ENCODE measurements at regions not wholly inside any gene's neighbourhood (a gene's known extent, or its start where the extent isn't known, plus 50 kb on each side); places are given as distances from the start of the nearest gene placed in this dataset.

DNA sequence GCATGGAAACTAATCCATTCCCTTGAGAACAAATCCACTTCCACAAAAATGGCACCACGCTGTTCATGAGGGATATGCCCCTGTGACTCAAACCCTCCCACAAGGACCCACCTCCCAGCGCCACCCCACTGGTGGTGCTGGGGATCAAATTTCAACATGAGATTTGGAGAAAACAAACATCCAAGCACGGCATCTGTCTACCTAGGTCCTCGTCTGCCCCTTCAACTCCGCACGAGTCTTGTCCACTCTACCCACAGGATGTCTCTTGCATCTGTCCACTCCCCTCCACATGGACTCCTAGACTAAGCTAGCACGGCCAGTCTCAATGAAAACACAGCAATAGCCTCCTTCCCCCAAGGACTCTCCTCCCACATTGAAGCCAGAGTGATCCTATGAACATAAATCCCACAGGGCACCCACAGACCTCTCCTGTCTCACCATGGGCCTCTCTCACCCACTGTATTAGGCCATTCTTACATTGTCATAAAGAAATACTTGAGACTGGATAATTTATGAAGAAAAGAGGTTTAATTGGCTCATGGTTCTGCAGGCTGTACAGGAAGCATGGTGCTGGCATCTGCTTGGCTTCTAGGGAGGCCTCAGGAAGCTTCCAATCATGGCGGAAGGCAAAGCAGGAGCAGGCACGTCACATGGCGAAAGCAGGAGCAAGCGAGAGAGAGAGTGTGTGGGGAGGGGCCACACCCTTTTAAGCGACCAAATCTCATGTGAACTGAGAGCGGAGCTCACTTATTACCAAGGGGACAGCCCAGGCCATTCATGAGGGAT lies 101.4 kb downstream of the TOMM20 start:
- DNase-seq (ENCODE audit: low spot score), result no peak

DNA sequence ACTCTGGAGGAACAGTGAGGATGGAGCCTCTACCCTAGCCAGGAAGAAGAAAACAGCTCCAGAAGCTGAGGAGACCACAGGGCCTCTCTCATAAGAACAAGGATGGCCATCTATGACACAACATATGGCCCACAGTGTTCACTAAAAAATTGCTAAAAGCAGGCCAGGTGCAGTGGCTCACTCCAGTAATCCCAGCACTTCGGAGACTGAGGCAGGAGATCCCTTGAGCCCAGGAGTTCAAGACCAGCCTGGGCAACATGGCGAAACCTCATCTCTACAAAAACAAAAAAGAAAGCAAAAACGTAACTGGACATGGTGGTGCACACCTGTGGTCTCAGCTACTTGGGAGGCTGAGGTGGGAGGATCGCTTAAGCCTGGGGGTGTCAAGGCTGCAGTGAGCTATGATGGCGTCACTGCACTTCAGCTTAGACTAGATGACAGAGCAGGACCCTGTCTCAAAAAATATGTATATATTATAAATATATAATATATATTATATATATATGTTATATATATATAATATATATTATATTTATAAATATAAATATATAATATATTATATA lies 103.1 kb downstream of the TOMM20 start:
- DNase-seq (ENCODE audit: low spot score), result no peak

DNA sequence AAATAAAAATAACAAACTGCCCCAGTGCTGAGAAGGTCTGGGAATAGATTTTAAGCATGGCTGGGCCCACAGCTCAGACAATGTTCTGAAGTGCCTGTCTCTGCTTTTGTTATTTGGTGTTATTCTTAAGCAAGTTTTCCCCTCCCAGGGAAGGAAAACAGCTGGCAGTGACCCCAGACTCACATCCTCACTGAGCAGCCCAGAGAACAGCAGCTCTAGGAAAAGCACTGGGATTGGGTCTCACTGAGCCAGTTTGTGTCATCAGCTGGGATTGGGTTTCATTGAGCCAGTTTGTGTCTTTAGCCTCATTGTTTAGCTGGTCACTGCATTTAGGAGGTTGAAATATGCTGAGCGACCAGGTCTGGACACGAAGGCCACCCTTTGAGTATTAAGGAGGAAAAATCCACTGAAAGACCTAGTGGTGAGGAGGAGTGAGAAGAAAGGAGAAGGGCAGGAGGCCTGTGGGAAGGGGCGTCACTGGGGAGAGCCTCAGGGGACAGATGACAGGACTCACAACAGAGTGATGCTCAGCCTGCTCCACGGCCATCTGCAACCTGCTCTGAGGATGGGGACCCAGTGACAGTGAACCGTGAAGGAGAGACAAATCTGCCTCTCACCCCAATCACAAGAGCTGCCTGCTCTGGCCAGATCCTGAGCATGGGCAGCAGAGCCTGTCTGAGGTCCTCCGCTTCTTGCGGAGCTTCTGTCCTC lies 103.8 kb downstream of the TOMM20 start:
- DNase-seq (ENCODE audit: low spot score), result no peak

DNA sequence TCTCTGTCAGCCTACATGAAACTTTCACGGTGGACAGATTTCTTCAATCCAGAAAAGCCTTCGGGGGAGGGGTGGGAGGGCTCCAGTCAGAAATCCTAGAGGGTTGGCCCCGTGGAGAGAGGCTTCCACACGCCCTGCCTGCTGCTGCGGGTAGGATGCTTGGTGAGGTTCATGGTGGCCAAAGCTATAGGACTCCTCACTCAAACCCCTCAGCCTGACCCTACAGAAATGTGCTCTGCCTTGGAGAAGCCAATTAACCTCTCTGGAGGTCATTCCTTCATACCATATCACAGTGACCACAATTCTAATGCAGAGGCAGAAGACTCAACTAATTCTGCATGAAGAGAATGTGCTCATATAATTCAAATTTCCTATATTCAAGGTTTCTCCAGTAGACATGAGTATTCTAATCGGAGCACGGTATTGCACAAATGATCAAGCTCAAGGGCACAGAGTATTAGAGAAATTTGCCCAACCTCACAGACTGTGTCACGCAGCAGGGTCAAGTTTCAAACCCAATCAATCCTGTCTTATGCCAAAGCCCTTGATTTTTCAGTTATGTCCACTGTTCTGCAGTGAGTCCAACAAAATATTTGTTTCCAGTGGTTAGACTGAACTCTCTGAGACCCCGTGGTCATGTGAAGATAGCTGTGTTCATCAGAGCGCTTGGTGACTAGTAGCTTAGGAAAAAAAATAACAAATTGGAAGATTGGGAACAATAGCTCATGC lies 104.8 kb downstream of the TOMM20 start:
- no peak for DNase-seq (ENCODE audit: low spot score)

DNA sequence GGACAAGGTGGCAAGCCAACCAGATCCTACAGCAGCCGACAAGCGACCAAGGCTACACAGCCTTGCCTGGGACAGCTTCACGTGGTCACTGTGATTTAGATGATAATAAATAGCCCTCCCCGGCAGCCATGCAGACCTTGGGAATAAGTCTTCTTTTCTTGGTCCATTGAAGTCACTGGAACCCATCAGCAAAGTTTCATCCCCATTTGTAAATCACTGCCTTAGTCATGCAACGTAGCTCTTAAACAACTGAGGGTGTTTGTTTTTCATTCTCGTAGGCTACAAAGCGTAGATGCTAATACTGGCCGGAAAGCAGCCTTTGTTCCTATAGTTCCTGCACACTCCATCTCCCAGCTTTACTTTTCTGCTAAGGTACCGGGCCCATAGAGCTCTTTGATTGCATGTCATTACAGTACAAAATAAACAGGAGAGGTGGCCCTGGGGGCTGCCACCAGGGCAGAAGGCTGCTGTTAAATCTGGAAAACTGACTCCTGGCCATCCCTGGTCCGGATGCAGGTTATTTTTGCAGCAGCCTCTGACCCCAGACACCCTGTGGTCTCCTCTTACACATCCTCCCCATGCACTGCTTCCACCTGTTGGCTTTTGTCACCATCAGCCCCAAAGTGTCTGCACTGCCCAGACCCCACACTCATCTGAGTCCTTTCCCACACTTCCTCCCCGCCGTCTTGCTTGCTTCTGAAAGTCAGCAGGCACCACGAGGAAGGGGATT lies 105.5 kb downstream of the TOMM20 start:
- DNase-seq (ENCODE audit: low spot score), result no peak

DNA sequence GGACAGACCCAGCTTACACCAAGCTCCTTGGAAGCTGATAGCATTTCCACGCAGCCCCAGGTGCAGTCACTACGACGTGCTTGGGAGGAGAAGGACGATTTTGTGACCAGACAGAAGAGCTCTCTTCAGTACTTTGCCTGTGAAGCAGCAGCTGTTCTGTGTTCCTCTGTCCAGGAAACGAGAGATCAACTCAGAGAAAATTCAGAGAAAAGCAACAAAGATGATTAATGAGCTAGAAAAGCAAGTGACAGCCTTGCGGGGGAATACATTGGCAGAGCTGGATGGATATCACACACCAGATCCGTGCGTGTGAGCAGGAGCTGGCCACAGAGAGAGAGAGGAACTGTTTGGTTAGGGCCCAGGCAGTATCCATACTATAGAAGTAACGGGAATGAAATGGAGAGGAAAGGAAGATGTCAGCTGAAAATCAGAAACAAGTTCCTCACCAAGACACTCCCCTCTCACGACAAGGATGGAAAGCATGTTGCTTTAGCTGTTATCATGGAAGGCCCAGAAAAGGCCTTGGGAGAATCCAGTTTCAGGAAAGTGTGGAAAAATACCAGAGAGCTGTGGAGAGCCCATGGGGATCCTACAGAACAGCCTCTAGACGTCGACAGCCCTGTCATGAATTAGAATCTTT lies 106.2 kb downstream of the TOMM20 start:
- DNase-seq (ENCODE audit: low spot score), result peak; percentile 43

DNA sequence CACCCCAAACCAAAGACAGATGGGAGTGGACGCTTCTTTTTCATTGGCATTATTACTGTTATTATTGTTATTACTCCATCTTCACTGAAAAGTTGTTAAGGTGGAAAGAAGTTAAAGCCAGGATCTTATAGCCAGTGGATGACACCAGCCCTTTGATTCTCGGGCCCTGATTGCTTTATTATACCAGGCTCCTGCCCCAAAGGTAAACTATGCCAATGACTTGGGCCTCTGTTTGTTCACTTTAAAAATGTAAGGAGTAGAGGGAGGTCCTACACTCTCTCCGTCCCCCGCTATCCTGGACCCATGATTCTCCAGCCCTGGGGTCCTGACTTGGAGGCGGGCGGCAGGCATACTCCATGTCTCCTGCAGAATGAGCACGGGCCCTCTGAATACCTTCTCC lies 106.8 kb downstream of the TOMM20 start:
- DNase-seq (ENCODE audit: low spot score), result no peak

DNA sequence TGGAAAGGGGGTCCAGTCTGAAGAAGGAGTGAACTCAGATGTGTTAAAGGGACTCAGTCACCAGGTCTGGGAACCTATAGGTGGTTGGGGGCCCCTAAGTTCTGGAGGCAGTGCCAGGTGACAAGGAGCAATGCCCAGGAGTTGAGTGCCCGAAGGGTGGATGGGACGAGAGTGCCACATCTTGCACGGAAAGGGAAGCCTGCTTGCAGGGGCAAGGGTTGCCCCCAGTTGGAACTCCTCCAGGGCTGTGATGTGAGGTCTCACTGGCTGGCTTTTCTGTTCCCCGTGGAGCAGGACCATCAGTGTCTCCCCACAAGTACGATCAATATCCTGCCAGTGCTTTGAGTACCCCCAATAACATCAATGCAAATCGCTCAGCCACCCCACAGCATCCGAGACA lies 107.3 kb downstream of the TOMM20 start:
- DNase-seq (ENCODE audit: low spot score), result no peak

DNA sequence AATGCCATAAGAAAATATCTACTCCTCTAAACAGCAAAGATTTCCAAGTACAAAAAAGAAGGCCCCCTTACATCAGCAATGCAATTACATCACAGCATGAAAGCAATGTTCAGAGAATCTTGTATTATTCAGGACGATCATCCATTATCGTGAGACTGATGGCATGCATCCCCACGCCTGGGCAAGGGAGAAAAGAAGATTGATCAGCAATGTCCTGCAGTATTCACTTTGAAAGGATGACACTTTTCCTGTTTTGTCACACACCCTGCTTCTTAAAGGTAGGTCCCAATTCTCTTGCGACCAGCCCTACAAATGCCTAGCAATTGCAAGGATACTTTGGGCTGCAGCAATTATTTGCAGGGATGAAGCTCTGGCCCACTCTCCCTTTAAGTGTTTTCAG lies 108.7 kb downstream of the TOMM20 start:
- no peak for DNase-seq (ENCODE audit: low spot score)

DNA sequence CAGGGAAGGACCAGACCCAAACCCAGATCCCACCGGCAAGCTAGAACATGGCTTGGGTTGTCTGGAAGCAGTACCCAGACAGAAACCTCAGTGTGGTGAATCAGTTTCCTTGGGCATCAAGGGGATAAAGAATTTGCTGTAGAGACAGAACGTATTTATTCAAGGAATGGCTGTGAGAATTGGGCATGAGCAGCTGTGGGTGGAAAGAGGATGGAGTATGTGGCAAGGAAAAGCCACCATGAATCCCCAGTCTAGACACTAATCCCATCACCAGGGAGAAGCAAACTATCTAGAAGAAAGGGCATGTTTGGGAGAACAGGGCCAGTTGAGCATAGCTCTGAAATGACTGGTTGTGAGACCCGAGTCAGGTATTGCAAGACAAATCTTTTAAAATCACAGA lies 109.2 kb downstream of the TOMM20 start:
- DNase-seq (ENCODE audit: low spot score), result no peak

DNA sequence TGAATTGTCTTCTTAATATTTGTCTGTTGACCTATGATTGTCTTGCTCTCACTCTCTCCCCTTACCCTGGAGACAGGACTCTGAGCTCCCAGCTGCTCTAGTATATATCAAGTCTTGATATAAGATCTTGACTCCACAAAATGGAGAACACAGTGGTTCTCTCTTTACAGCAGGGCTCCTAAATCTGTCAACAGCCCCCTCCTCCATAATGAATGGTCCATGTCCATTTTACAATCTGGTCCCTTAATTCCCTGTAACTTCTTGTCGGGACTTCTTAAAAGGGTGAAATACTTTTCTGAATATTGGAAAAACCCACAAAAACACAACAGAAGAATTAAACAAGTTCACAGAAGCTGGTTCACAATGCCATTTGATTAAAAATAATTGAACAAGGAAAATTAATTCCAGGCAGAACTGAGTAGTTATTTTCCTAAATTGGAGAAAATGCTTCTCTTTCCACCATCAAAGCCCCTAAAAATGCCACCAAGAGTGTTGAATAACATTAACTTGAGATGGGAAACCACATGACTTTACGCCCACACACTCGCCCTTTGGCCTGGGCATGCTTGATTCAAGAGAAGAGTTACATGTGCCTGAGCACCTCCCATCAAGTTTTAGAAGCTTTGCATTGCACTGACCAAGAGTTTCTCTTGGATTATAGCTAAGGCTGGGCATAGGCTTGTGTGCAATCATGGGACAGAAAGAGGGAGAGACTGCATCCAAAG lies 109.8 kb downstream of the TOMM20 start:
- DNase-seq (ENCODE audit: low spot score), result no peak

DNA sequence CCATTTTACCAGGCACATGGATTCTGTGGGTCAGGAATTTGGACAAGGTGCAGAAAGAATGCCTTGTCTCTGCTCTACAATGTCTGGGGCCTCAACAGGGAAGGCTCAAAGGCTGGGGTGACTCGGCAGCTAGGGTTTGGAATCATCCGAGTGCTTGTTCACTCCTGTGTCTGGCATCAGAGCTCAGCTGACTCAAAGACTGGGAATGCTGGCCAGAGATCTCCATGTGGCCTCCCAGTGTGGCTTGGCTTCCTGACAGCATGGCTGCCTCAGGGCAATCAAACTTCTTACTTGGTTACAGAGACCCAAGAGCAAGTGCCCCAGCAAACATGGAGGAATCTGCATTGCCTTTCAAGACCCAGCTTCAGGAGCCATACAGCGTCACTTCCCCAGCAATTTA lies 110.5 kb downstream of the TOMM20 start:
- no peak for DNase-seq (ENCODE audit: low spot score)

DNA sequence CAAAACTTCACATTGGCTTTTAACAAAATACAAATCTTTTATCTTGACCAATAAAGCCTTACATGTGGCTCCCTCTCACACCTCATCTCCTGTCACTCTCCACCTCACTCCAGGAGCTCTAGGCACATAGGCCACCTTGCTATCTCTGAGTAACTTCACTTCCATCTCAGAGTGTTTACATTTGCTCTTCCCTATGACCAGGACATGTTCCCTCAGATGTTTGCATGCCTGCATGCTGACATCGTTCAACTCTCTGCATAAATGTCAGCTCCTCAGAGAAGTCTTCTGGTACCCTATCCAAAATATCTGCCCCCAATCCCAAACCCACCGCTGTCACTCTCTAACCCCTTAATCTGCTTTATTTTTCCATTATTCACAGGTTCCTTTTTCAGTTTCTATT lies 110.9 kb downstream of the TOMM20 start:
- DNase-seq (ENCODE audit: low spot score), result no peak

DNA sequence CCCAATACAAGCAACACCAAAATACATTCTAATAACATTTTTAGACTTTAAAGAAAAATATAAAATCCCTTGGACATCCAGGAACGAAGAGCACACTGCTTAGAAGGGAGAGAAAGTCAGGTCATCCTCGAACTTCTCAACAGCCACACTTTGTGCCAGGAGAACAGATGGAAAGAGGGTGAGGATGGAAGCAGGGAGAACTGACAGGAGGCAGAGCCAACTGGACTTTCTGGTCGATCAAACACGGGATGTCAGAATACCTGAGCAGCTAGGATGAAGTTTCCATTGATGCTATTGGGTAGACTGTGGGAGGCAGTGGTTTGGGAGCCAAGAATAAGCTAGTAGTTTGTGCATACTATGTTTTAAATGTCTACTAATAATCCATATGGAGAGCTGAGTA lies 111.4 kb downstream of the TOMM20 start:
- DNase-seq (ENCODE audit: low spot score), result no peak

DNA sequence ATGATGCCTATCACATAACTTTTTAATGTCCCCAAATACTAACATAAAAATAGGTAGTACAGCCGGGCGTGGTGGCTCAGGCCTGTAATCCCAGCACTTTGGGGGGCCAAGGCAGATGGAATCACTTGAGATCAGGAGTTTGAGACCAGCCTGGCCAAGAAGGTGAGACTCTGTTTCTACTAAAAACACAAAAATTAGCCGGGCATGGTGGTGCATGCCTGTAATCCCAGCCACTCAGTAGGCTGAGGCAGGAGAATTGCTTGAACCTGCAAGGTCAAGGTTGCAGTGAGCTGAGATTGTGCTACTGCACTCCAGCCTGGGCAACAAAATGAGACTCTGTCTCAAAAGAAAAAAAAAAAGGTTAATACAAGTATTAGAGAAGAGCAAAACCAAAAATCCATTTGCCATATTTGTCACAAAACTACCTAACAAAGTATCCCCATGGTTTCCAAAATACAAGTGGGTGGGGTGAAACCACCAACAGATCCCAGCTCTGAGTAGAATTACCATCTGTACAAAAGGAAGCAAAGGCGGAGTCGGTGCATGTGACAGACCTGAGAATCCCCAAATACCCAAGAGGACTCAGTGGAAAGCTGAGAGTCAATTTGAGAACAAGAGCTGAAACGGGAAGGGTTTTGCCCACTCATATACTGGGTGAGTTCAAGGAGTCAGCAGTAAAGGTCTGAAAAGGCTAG lies 113.2 kb downstream of the TOMM20 start:
- no peak for DNase-seq (ENCODE audit: low spot score)

DNA sequence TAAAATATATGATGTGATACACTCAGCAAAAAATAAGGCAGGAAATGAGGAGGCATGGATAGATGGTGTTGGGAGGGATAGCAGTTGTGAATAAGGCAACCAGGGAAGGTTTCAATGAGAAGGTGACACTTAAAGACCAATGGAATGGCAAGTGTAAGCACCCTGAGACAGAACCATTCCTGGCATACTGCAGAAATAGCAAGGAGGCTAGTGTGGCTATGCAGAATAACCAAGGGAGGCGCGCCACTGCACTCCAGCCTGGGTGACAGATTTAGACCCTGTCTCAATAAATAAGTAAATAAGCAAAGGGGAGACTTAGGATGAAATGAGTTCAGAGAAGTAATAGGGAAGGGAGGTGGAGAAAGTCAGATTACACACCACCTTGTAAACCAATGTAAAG lies 113.9 kb downstream of the TOMM20 start:
- DNase-seq (ENCODE audit: low spot score), result no peak

DNA sequence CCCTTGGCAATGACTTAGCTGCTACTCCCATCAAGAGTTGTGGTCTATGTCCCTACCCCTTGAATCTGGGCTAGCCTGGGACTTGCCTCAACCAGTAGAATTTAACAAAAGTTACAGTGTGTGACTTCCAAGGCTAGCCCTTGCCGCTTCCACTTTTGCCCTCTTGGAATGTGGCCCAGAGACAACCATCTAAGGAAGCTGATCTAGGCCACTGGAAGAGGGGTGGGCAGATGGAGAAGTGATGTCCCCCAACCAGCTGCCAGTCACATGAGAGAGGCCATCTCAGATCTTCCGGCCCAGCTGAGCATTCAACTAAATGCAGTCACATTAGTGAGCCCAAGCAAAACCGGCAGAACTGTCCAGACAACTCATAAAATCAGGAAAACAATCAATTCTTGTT lies 115.1 kb downstream of the TOMM20 start:
- DNase-seq (ENCODE audit: low spot score), result peak; percentile 64

DNA sequence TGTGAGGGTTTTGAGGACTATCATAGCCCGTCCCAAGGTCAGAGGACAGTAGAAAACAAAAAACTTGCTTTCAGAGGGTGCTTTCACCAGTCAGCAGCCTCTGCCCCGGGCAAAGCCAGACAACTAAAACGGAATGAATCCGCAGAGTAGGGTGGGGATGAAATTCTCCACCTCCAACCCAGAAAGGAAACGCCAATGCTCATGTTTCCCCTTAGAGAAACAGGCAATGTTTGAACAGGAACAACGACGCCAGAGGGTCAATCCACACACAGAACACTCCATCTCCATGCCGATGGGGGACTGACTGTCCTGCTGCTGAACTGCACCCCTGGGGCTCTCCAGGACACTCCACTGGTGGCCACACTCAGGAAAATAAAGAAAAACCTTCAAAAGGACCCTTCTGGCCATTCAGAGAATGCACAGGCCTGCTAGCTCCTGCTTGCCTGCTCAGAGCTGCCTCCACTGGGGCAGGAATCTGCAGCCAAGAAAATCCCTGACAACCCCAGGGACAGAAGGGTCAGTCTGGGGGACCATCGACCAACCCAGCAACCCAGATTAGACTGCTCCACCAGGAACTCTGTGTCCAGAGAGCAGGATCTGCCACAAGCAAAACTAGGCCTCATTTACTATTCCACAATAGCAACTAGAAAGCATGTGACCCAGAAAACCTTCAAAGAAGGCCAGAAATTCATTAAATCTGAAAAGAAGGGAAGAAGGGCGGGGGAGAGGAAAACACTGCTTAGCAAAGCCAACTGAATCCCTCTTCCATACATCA lies 116.0 kb downstream of the TOMM20 start:
- DNase-seq (ENCODE audit: low spot score), result no peak

All from pons (tissue), 1 donor.